Loucy (cell line): ENCODE measurements at regions not wholly inside any gene's neighbourhood (a gene's known extent, or its start where the extent isn't known, plus 50 kb on each side); places are given as distances from the start of the nearest gene placed in this dataset.

ENCODE experiments used
- H2AFZ ChIP-seq: fragments of 200-600 bp; sonication (generic); 2 replicates; pipeline ENCODE4 v1.6.0; 2016; ENCODE audit warnings: antibody characterized with exemption, mild to moderate bottlenecking, low read length, moderate library complexity
- H3F3A ChIP-seq: fragments of 200-600 bp; 2 replicates; pipeline ENCODE4 v1.6.0; 2016; ENCODE audit warnings: antibody characterized with exemption, low read depth, mild to moderate bottlenecking
- H3K27me3 ChIP-seq: fragments of 200-600 bp; sonication (generic); 2 replicates; pipeline ENCODE4 v1.6.1; 2014; ENCODE audit warnings: low read length, mild to moderate bottlenecking; ENCODE audit not compliant: insufficient read depth, poor library complexity, severe bottlenecking
- H3K36me3 ChIP-seq: fragments of 200-600 bp; sonication (generic); 2 replicates; pipeline ENCODE4 v1.6.1; 2016; ENCODE audit warnings: low read length; ENCODE audit not compliant: insufficient read depth
- H3K4me1 ChIP-seq: fragments of 200-600 bp; sonication (generic); 2 replicates; pipeline ENCODE4 v1.5.1; 2014; ENCODE audit warnings: low read length, mild to moderate bottlenecking; ENCODE audit not compliant: insufficient read depth, poor library complexity, severe bottlenecking
- H3K4me2 ChIP-seq: fragments of 200-600 bp; sonication (generic); 2 replicates; pipeline ENCODE4 v1.6.0; 2014; ENCODE audit warnings: antibody characterized with exemption, low read length, low read depth, mild to moderate bottlenecking; ENCODE audit not compliant: poor library complexity, severe bottlenecking
- H3K4me3 ChIP-seq: fragments of 200-600 bp; sonication (generic); 2 replicates; pipeline ENCODE4 v1.5.1; 2014; ENCODE audit warnings: low read length, mild to moderate bottlenecking, mixed read lengths; ENCODE audit not compliant: poor library complexity, severe bottlenecking
- H3K79me2 ChIP-seq: fragments of 200-600 bp; sonication (generic); 2 replicates; pipeline ENCODE4 v1.6.1; 2014; ENCODE audit warnings: low read length; ENCODE audit not compliant: insufficient read depth
- H3K9ac ChIP-seq: fragments of 200-600 bp; sonication (generic); 2 replicates; pipeline ENCODE4 v1.6.0; 2014; ENCODE audit warnings: mild to moderate bottlenecking, low read depth, low read length, moderate library complexity; ENCODE audit not compliant: poor library complexity, severe bottlenecking
- H3K9me2 ChIP-seq: fragments of 200-600 bp; sonication (generic); replicated peaks from 2 replicates; pipeline ENCODE4 v1.6.1; 2016; ENCODE audit warnings: low read depth, low read length, mixed read lengths
- H3K9me3 ChIP-seq: fragments of 200-600 bp; sonication (generic); 2 replicates; pipeline ENCODE4 v1.6.1; 2014; ENCODE audit warnings: mild to moderate bottlenecking, antibody characterized with exemption, low read length, low read depth; ENCODE audit not compliant: insufficient read depth
- H4K20me1 ChIP-seq: fragments of 200-600 bp; sonication (generic); 2 replicates; pipeline ENCODE4 v1.6.0; 2014; ENCODE audit warnings: antibody characterized with exemption, low read length, mild to moderate bottlenecking; ENCODE audit not compliant: insufficient read depth, poor library complexity, severe bottlenecking
- EZH2phosphoT487 ChIP-seq: fragments of 200-600 bp; IDR thresholded peaks from 2 replicates; pipeline ENCODE4 v1.6.1; 2018; ENCODE audit warnings: antibody characterized with exemption, mild to moderate bottlenecking, moderate library complexity, borderline replicate concordance
- TF ChIP-seq, protein P1 (sequence below): fragments of 200-600 bp; sonication (generic); conservative IDR thresholded peaks from 2 replicates; pipeline ENCODE4 v1.5.1; 2014; ENCODE audit warnings: mild to moderate bottlenecking, antibody characterized with exemption, low read length

DNA sequence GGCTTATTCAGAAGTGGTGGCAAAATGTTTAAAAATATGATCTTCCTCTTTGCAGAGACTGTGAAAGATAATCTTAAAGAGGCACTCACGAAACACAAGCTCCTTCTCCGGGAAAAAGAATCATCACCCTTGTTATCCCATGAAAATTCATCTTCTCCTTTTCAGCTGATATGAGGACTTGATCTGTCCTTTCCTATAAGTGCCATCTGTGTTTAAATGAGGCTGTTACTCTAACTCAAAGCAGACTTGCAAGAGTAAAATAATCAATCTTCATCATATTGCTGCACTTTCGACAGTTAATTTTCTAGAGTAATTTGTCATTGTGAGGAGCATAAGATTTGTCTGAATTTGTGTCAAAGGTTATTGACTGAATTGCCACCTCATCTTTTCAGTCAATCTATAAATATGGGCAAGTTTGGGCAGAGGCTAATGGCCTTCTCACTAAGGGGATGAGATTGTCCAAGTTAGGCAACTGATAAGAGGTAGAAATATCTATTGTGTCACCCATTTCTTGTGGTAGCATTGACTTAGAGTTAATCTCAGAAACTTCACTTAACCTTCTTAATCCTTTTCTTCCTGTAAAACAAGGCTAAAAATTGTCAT, 452.9 kb downstream of the GRXCR1 start:
- TF ChIP-seq, protein P1, sequence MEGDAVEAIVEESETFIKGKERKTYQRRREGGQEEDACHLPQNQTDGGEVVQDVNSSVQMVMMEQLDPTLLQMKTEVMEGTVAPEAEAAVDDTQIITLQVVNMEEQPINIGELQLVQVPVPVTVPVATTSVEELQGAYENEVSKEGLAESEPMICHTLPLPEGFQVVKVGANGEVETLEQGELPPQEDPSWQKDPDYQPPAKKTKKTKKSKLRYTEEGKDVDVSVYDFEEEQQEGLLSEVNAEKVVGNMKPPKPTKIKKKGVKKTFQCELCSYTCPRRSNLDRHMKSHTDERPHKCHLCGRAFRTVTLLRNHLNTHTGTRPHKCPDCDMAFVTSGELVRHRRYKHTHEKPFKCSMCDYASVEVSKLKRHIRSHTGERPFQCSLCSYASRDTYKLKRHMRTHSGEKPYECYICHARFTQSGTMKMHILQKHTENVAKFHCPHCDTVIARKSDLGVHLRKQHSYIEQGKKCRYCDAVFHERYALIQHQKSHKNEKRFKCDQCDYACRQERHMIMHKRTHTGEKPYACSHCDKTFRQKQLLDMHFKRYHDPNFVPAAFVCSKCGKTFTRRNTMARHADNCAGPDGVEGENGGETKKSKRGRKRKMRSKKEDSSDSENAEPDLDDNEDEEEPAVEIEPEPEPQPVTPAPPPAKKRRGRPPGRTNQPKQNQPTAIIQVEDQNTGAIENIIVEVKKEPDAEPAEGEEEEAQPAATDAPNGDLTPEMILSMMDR: no peak
- TF ChIP-seq EZH2phosphoT487: no peak
- Histone ChIP-seq H3K4me3 (no peak overlapping the region), H3K27me3 (no peaks in the 10 kb centered on the region), H3F3A (no peaks in the 10 kb centered on the region), H3K36me3 (no peaks in the 10 kb centered on the region), H3K79me2 (no peaks in the 10 kb centered on the region), H3K4me1 (no peaks in the 10 kb centered on the region), H3K4me2 (no peak overlapping the region), H4K20me1 (no peaks in the 10 kb centered on the region), H2AFZ (no peak overlapping the region), H3K9me3 (no peaks in the 10 kb centered on the region), H3K9ac (no peak overlapping the region), H3K9me2 (no peaks in the 10 kb centered on the region)

DNA sequence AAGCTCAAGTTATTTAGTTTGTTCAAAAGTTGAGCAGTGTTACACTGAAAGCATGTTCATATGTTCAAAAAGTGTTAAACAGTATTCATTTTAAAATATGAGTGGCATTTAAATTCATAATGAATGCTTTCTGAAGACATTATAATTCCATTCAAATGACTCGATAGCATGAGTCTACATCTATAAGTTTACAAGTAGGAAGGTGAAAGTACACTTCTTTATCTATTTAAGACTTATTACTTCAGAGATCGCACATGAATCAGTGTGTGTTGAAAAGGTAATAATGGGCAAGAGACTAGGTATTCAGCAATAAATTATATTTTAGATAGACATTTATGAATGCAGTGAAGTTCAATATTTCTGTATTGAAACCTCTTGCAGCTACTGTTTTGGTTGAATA, 456.1 kb downstream of the GRXCR1 start:
- Histone ChIP-seq H4K20me1 (no peaks in the 10 kb centered on the region), H2AFZ (no peak overlapping the region), H3K4me3 (no peak overlapping the region), H3K9me3 (no peaks in the 10 kb centered on the region), H3K9ac (no peak overlapping the region), H3K4me2 (no peak overlapping the region), H3K27me3 (no peaks in the 10 kb centered on the region), H3K4me1 (no peaks in the 10 kb centered on the region), H3F3A (no peaks in the 10 kb centered on the region), H3K9me2 (no peaks in the 10 kb centered on the region), H3K36me3 (no peaks in the 10 kb centered on the region), H3K79me2 (no peaks in the 10 kb centered on the region)
- TF ChIP-seq, protein P1: no peak
- TF ChIP-seq EZH2phosphoT487: no peak

DNA sequence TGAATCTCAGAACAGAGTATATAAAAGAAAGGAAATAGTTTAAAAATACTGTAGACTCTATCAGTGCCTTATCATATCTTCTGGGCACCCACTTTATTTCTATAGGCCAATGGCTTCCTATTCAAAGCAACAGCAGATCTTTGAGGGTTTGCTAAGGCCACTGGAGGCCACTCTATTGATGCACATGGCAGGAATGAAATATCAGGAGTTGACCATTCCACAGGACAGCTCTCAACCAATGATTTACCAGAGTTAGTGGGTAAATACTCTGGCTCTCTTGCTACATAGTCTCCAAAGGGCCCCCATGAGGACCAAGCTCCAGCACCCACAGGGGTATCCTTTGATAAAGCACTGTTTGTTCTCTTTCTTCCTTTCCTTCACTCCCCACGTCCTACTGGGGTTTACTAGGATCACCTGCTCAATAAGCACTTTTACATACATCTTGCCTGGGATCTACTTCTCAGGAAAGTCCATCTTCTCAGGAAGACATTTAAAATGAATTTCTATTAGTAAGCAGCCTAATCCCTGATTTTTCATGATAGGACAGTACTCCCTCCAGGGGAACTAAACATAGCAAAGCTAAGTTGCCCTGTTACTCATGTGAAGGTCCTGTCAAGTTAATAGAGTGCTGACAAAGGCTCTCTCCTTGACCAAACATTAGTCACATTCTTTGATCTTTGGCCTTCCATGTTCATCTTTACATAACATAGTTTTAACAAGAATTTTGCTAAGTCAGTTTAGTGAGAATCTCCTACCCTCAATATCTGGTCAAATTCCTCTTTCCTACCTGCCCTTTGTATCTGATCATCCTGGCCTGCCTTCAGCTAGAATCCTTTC, 459.7 kb downstream of the GRXCR1 start:
- H3K9ac ChIP-seq: no peak overlapping the region
- no peaks in the 10 kb centered on the region for H3F3A ChIP-seq
- H3K79me2 ChIP-seq: no peaks in the 10 kb centered on the region
- H3K27me3 ChIP-seq: no peaks in the 10 kb centered on the region
- no peaks in the 10 kb centered on the region for H4K20me1 ChIP-seq
- TF ChIP-seq, protein P1: no peak
- no peak for TF ChIP-seq EZH2phosphoT487
- H3K9me2 ChIP-seq: no peaks in the 10 kb centered on the region
- H3K4me2 ChIP-seq: no peak overlapping the region
- H3K4me1 ChIP-seq: no peaks in the 10 kb centered on the region
- H3K4me3 ChIP-seq: no peak overlapping the region
- H2AFZ ChIP-seq: no peak overlapping the region
- H3K9me3 ChIP-seq: no peaks in the 10 kb centered on the region
- H3K36me3 ChIP-seq: no peaks in the 10 kb centered on the region
